G401 (cell line): ENCODE measurements at regions not wholly inside any gene's neighbourhood (a gene's known extent, or its start where the extent isn't known, plus 50 kb on each side); places are given as distances from the start of the nearest gene placed in this dataset.
A peak's percentile ranks its signal among the peaks of the same experiment; 100 is the strongest.

Experiments used
- DNase-seq: peaks from one replicate; pipeline ENCODE4 v3.0.0-alpha.2; 2015; ENCODE audit warnings: low spot score
- in situ Hi-C: cut with HindIII; loops from 2 replicates; pipeline ENCODE4 v1.10.0; 2016; ENCODE audit warnings: low sequenced_read_pairs, mixed read lengths

DNA sequence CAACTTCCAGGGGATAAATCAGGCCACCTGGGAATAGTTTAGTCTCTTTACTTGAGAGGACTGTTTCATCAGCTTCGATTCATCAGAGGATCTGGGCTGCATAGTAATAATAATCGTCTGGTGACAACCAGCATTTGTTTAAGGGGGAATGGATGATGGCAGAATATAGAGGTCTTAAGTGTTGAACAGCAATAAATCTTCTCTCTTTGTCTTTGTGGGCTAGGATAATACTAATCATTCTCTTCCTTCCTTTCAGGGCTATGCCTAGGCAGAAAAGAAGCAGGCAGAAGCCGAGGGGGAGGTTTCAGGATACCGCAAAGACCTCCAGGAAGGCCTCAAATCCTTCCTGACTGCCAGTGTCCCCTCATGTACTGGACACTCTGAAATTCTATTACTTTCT is 150.4 kb upstream of the GAREM1 start:
- no peak for DNase-seq
- in situ Hi-C loops, result no loop called here

DNA sequence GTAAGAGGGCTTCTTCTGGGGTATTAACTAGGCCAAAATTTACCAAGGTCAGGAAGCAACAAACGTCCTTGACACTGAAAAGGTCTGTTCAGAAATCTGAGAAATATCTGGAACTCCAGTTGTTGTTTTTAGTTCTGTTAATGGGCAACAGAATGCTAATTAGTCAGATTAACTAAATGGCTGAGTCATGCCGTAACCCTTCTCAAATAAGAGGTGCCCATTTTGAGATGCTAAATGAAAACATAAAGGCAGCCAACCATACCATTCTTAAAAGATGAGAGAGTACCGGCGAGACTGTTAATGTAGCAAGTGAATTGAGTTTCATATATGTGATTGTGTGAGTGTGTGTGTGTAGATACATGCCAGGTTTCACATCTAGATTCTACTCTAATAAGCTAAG is 147.9 kb upstream of the GAREM1 start:
- no peak for DNase-seq

DNA sequence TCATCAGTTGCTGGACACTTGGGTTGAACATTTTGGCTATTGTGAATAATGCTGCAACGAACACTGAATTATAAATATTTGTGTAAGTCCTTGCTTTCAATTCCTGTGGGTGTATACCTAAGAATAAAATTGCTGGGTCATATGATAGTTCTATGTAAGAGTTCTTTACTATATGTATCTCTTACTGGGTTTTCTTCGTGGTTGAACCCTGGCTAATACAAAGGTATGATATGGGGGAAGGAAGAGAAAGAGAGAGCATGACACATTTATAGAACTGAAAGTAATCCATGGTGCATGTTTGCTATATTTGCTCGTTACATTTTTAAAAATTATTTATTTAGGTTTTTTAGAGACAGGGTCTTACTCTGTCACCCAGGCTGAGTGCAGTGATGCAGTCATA is 143.1 kb upstream of the GAREM1 start:
- in situ Hi-C loops, result no loop called here
- no peak for DNase-seq

More for the DNA sequence above, 147.9 kb upstream of the GAREM1 start:
- in situ Hi-C loops, result no loop called here

DNA sequence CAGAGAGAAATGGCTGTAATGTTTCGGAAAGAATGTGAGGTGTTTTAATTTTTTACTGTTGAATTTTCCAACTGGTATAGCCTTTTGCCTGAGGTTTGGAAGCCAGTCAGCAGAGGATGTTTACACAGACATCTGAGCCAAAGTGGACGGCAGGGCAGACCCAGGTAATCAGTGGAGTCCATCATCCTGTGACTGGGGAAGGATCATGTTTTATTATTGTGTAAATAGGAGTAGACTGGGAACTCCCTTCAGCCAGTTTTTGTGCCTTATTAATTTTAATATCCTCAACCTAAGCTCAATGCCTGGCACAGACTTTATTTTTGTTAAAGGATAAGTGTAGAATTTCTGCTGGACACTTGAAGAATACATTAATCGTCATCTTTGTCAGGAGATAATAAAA is 142.0 kb upstream of the GAREM1 start:
- no peak for DNase-seq
- in situ Hi-C loops, result no loop called here

DNA sequence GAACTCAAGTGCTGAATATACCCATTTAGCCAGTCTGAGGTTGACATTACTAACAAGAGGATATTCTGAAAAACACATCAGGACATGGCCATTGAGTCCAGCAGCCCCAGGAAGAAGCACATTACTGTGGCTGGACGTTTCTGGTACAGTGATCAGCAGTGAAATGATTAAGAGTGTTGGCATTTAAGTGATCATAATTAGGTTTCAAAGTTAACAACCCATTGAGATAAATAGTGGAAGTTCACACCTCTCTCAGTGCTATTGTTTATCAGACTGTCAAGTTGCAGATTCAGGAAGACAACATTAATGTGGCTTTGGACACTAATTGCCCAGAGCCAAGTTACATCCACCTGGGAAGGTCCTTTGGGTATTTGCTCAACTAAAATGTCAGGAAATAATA is 139.5 kb upstream of the GAREM1 start:
- no peak for DNase-seq
- in situ Hi-C loops, result no loop called here

DNA sequence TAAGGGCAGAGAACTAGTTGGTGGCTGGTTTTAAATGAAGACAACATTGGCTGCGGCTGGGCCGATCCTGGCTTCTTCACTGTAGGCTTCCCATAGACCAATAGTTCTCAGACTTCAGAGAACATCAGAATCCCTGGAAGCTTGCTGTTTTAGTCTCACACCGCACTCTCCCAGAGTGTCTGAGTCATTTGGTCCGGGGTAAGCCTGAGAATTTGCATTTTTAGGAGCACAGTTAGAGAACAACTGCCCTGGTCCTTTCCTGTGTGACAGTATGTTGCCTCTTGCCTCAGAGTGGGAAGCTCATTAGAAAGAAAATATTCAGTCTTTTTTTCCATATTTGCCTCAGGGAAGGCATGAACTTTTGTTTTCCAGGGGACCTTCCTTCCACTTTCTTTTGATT is 137.1 kb upstream of the GAREM1 start:
- in situ Hi-C loops, result no loop called here

DNA sequence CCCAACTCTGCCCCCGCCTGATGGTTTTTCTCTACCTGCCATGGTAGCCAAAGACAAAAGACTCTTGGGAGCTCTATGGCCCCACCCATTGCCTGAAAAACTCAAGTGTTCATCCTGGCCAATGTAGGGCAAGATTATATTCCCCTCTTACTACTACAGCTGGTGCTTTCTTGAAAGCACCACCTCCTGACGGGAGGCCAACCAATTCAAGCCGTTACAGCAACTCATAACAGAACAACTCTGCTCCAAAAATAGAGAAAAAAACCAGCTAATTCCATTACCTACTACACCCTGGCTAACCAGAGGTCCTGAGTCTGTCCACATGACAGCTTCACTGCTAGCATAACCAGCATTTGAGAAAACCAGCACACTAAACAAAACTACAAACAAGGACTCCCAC is 127.5 kb upstream of the GAREM1 start:
- in situ Hi-C loops, result no loop called here

More for the DNA sequence above, 137.1 kb upstream of the GAREM1 start:
- DNase-seq, result no peak

DNA sequence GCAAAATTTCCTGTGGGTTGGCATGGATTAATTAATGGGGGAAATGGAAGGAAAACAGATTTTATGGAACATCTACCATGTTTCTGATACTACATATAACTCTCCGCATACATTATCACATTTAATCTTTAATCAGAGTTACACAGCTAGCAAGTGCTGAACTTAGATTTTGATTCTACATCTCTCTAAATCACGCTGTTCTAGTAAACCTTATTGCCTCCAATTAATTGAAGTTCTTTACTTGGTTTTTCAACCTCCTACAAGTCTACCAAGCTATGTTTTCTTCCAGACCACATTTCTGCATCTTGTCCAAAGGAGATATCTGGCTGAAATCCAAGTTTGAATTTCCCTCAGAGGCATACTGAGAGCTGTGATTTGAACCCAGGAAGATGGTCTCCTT is 125.8 kb upstream of the GAREM1 start:
- DNase-seq, result no peak
- in situ Hi-C loops, result no loop called here

More for the DNA sequence above, 127.5 kb upstream of the GAREM1 start:
- DNase-seq, result no peak

DNA sequence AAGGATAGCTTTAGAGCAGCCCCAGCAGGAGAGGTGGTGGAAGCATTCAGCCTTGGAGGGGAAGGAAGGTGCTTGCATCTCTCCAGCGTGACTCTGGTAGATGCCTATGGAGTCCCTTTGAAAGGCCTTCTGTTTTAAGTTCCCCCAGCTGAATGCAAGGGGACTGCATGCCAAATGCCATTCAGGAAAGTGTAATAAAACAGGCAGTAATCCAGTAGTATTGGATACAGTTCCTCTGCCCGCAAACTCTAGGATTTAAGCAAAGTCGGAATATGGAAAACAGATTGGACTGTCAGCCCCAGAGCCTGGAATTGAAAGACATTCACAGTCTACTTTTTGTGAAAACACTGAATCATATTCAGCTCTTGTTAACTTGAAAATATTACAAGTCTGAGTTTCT is 125.2 kb upstream of the GAREM1 start:
- in situ Hi-C loops, result no loop called here
- DNase-seq, result no peak

DNA sequence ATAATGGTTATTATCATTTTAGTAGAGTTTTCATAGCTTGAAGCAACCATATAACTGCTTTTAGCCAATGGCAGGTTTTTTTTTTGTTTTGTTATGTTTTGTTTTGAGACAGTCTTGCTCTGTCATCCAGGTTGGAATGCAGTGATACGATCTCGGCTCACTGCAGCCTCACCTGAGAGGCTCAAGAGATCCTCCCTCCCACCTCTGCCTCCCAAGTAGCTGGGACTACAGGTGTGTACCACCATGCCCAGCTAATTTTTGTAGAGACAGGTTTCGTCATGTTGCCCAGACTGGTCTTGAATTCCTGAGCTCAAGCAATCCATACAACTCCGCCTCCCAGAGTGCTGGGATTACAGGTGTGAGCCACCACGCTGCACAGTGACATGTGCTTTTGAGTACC is 117.5 kb upstream of the GAREM1 start:
- in situ Hi-C loops, result no loop called here
- DNase-seq, result no peak

DNA sequence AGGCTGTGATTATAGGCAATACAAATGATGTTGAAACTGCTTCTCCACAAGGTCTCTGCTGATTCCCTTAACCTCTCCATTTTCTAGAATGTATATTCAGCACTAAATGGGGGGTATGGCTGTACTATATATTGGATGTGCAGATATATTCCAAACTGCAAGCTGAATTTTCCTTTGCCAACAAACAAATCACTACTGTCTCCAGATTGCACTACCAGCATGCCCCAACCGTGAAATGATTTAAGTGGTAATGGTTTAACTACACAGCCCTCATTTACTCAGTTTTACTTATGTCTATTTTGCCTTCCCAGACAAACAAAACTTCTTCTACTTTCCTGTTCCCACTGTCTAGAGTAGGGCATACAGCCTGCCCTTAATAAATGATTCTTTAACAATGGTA is 112.7 kb upstream of the GAREM1 start:
- in situ Hi-C loops, result no loop called here

DNA sequence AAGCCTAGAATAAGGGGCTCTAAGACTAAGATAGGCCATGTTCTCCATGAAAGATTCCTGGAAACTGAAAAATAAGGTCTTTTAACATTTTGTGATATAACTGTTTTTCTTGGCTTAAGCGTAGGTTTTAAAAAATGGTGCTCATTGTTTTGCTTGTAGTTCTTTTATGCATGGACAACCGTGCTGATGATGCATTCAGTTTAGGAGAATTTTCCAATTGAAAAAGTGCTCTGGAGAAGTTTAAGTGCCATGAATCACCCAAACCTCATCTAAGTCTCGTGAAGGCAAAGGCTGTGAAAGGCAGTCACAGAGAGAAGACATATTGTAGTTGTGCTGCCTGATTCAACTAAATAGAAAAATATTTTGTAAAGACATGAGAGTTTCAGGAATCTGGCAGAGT is 111.8 kb upstream of the GAREM1 start:
- in situ Hi-C loops, result no loop called here
- DNase-seq, result no peak

More for the DNA sequence above, 112.7 kb upstream of the GAREM1 start:
- DNase-seq, result no peak

DNA sequence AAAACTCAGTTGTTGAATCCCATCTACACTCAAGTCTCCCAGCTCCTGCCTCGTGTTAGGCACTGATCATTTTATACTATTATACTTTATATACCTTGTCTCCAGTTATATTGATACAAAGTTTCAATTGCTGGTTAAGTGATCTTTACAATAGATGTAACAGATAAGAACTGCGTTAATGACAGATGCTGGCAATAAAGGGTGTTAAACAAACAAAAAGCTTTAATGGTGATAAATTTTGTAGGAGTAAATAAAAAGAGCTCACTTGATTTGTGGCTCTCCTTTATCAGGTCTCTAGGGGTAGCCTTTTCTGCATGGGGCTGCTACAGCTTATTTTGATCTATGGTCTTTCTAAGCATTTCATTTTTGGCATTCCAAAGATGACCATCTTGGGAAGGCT is 106.9 kb upstream of the GAREM1 start:
- DNase-seq, result no peak
- in situ Hi-C loops, result no loop called here

DNA sequence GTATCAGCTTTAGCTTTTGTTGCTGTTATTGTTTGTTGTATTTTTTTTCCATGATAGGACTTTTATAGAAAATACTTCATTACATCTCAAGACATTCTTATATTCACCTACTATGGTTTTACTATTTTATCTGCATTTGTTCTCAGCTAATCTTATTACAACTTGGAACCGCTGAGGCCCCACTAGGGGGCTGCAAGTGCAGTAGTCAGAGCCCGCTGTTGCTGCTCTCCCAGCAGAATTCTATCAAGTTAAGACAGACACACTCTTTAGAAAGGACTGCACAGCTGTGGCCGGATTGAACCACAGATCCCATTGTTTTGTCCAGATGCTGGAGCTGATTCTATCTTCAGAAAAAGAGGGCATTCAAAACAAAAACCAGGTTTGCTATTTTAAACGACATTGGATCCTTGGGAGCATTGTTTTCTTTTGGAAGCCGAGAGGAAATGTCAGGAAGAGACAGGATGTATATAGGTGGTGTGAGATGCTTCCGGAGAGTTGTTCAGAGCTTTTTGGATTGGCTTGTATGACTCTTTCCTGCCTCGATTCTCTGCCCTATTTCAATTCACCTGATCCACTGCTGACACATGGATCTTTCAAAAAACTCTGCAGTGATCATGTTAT is 105.7 kb upstream of the GAREM1 start:
- in situ Hi-C loops, result no loop called here
- peak; percentile 2 for DNase-seq

DNA sequence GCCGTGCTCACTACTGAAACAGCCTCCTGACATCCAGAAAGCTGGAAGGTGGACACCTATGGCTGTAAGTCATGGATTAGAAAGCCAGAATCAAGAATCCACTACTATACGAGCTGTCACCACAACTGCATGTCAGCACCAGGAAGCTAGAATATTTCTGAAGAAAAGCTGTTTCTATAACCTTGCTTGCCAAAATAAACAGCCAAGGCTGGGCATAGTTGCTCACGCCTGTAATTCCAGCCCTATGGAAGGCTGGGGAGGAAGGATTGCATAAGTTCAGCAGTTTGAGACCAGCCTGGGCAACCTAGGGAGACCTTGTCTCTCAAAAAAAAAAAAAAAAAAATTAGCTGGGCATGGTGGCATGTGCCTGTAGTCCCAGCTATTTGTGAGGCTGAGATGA is 96.3 kb upstream of the GAREM1 start:
- in situ Hi-C loops, result no loop called here
- DNase-seq, result no peak

DNA sequence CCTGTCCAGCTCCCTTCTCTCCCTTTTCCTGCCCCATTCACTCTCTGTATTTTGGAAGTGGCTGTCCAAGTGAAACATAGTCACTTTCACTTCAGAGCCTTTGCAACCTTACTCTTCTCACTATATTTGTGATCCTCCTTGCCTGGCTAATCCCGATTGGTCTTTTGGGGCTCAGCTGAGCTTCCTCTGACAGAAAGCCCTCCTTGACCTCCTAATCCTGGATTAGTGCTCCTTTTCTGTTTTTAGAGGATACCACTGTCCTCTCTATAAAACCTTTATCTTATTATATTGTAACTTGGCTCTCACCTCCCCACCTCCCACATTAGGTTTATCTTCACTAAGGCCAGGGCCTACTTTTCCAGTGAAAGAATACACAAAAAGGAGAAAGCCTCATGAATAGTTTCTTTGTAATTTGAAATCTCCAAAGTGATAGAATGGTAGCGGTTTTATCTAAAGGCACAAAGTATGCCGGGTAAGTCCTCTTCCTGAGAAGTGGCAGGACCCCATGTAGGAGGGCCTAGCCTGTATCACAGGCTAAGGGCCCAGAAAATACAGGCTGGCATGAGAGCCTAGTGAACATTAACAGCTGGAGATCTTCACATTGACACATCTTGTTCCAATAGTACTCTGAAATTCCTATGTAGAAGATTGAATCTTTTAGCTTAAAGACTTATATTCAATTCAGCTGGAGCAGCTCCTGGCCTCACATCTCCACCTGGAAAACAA is 83.1 kb upstream of the GAREM1 start:
- in situ Hi-C loops, result no loop called here
- DNase-seq, result no peak

DNA sequence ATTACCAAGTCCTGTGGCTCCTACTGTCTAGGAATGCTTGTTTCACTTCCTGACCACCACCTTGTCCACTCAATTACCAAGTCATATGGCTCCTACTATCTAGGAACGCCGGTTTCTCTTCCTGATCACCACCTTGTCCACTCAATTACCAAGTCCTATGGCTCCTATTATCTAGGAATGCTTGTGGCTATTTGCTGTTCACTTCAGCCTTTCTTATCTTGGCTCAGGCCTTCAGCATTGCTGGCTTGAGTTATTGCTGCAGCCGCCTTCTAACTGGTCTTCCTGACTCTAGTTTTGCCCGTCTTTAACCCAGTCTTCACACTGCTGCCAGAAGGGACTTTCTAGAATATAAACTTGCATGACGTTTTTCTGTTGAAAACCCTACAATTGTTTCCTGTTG is 82.5 kb upstream of the GAREM1 start:
- in situ Hi-C loops, result no loop called here
- DNase-seq, result no peak

DNA sequence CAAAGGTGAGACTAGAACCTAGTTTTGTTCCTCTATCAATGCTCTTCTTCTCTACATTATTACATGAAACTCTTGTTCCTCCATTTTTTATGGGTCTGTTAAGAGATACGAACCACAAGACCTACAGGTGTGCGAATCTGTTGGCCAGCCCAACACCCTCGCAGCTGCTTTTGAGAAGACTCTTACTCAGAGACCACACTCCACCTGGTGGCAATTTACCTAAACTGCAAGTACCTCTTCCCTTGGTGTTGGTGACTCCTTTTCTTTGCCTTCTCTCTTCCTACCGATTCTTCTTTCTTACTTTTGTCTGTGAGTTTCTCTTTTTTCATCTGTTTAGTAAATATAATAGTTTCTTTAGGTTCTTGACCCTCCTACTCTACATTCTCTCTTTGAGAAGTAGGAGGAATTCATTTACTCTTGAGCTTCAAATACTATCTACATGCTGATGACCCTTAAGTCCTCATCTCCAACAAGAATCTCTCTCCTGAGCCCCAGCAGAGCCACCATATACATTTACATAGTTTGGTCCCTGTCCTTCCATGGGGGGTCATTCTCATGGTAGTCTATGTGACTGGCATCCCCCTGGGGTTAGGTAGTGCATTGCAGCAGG is 81.8 kb upstream of the GAREM1 start:
- DNase-seq, result peak; percentile 75
- in situ Hi-C loops, result no loop called here

DNA sequence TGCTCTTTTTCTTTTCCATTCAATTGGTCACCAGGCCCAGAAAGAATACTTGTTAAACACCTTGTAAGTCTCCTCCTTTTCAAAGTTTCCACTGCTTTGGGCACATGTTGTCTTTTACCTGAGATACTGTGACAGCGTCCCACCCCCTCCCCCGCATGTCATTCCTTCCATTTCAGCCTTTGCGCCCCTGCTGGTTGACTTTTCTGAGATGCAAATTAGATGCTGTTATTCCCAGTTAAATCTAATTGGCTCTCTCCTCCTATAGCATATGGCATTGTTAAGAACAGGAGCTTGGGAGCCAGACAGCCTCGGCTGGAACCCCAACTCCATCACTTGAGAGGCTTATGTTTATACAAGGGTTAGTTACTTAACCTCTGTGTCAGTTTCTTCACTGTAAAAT is 80.3 kb upstream of the GAREM1 start:
- in situ Hi-C loops, result no loop called here

DNA sequence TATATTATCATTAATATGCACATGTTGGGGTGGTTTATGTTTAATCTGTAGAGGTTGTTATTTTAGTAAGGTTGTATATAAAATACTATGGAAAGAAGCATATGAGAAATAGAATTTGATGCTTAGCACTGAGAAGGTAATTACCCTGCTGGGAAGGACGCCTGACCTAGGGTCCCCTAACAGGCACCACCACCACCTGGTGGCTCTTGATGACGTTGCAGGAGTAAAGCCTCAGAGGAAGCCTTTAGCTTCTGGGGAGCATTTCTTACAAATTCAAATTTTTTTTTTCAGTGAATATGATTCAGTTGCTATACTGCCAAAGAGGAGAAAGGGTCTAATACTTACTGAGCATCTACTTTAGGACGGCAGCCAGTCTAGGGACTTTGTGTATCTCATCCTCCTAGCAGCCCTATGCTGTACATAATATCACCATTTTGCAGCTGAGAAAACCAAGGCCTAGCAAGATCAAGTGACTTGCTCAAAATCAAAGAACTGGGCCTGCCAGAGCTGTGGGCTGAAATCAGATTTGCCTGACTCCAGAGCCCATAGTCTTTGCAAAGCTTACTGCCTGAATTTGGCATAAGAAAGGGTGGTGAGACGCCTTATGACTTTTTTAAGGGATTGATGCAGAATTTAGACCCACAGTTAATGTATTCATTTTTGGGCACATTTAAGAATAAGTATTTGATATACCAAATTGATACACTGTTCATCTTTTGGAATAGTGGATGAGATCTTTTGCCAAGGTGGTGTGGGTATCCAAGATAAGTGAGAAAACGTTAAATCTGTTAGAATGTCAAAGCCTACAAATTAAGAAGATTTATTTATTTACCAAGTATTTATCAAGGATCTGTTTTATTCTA is 78.8 kb upstream of the GAREM1 start:
- in situ Hi-C loops, result no loop called here
- DNase-seq, result peak; percentile 61

More for the DNA sequence above, 80.3 kb upstream of the GAREM1 start:
- no peak for DNase-seq
